Ovary (tissue), 7 donors: ENCODE measurements at regions not wholly inside any gene's neighbourhood (a gene's known extent, or its start where the extent isn't known, plus 50 kb on each side); places are given as distances from the start of the nearest gene placed in this dataset.

Experiments
- DNase-seq, 5 donors: peaks; one replicate each; pipeline ENCODE4 v3.0.0-alpha.2; 2019 to 2020
- H3K27ac ChIP-seq, 2 donors: fragments of 200-600 bp; one replicate each; pipeline versions ENCODE4 v1.5.1 to v1.8.0; 2019 to 2022
- H3K27me3 ChIP-seq: fragments of 200-600 bp; one replicate; pipeline ENCODE4 v1.8.0; 2022
- H3K36me3 ChIP-seq: fragments of 200-600 bp; sonication (generic); one replicate; pipeline ENCODE4 v1.5.1; 2019
- H3K4me1 ChIP-seq: one replicate; pipeline ENCODE4 v1.8.1; 2013; ENCODE audit warnings: mild to moderate bottlenecking, moderate library complexity; ENCODE audit not compliant: insufficient read depth
- H3K4me3 ChIP-seq: fragments of 200-600 bp; sonication (generic); one replicate; pipeline ENCODE4 v1.5.1; 2017
- H3K9me3 ChIP-seq, 2 donors: fragments of 200-600 bp in 1 of 2; sonication (generic) in 1 of 2; one replicate each; pipeline versions ENCODE4 v1.5.1 to v1.8.1; 2013 to 2019; ENCODE audit warnings: mild to moderate bottlenecking in 1 of 2, moderate library complexity in 1 of 2
- CTCF ChIP-seq, 3 donors: fragments of 450-650 bp in 2 of 3; fragments of 200-600 bp in 1 of 3; IDR thresholded peaks; one replicate each; pipeline versions ENCODE4 v1.5.1 to v1.8.0; 2016 to 2022; ENCODE audit warnings: antibody characterized with exemption in 3 of 3, mild to moderate bottlenecking in 1 of 3
- EP300 ChIP-seq: sonication (generic); formaldehyde crosslinking; IDR thresholded peaks from one replicate; pipeline ENCODE4 v1.6.1; 2017; ENCODE audit warnings: antibody characterized with exemption
- POLR2A ChIP-seq: fragments of 450-650 bp; IDR thresholded peaks from one replicate; pipeline ENCODE4 v1.6.1; 2017; ENCODE audit warnings: antibody characterized with exemption, mild to moderate bottlenecking, moderate library complexity
- WGBS, 3 donors: extraction: QIAGEN DNeasy Blood & Tissue Kit in 1 of 3; methylation state at CpG; one replicate each; pipeline versions ENCODE4 v1.1.5 to v1.1.7; 2013 to 2017; 5-methylcytosine and 5-hydroxymethylcytosine counted together
- intact Hi-C, 4 donors: fragments of 100-400 bp; cut with DNase I; formaldehyde crosslinking; loops; one replicate each; pipeline versions ENCODE4 v1.11.0 to v1.15.1; 2022 to 2023
- donor health status: DM: no; HTN: no; CAD: no; lungs with moderate emphysema.
- donor health status: DM: no; HTN: no; CAD: no.
- donor health status: Bipolar disorder and iron deficiency.
- donor health status: DM: no; HTN: no; CAD: no.
- donor health status: DM: yes; HTN: yes; CAD: no.

- intact Hi-C loops = no loop called here
- Histone ChIP-seq H3K9me3 (no peaks in the 10 kb centered on the region), H3K36me3 (no peaks in the 10 kb centered on the region), H3K4me3 (no peak overlapping the region), H3K27me3 (no peaks in the 10 kb centered on the region), H3K27ac (no peak overlapping the region), H3K4me1 (peaks cover 2% of the 10 kb centered on the region)
- no peak for DNase-seq
- TF ChIP-seq CTCF (IDR thresholded peaks at IDR 0.05) = no peak
- TF ChIP-seq EP300 = no peak
- no peak for TF ChIP-seq POLR2A
- 86 to 92% (median 88%) methylated on average over 2 of the region's 2 CpGs for WGBS, 3 donors
These were observed 137.8 kb upstream of the FRMD6 start for GRCh38 chr14:51513933-51514332.

GRCh38 chr14:51515611-51516010, 136.1 kb upstream of the FRMD6 start:
- no peak overlapping the region for H3K27ac ChIP-seq
- no peak overlapping the region for H3K4me3 ChIP-seq
- H3K4me1 ChIP-seq = peaks cover 2% of the 10 kb centered on the region
- DNase-seq = no peak
- no peaks in the 10 kb centered on the region for H3K27me3 ChIP-seq
- WGBS, 3 donors = 91 to 97% (median 93%) methylated on average over 3 of the region's 3 CpGs
- intact Hi-C loops = no loop called here
- no peaks in the 10 kb centered on the region for H3K36me3 ChIP-seq
- no peaks in the 10 kb centered on the region for H3K9me3 ChIP-seq
- no peak for TF ChIP-seq POLR2A
- TF ChIP-seq EP300 = no peak
- TF ChIP-seq CTCF (IDR thresholded peaks at IDR 0.05) = no peak

- Histone ChIP-seq H3K4me3 (no peak overlapping the region), H3K9me3 (no peaks in the 10 kb centered on the region), H3K27me3 (no peaks in the 10 kb centered on the region), H3K4me1 (peaks cover 2% of the 10 kb centered on the region), H3K27ac (no peak overlapping the region), H3K36me3 (no peaks in the 10 kb centered on the region)
- intact Hi-C loops = no loop called here
- TF ChIP-seq POLR2A = no peak
- no peak for TF ChIP-seq EP300
- TF ChIP-seq CTCF (IDR thresholded peaks at IDR 0.05) = no peak
- no peak for DNase-seq
- WGBS, 3 donors = 27 to 33% (median 32%) methylated on average over 4 of the region's 4 CpGs
These were observed 134.9 kb upstream of the FRMD6 start for GRCh38 chr14:51516706-51517395.

- TF ChIP-seq POLR2A (no peak), EP300 (no peak), CTCF (IDR thresholded peaks at IDR 0.05) (no peak)
- no peaks in the 10 kb centered on the region for H3K4me1 ChIP-seq
- H3K27ac ChIP-seq = no peak overlapping the region
- no peaks in the 10 kb centered on the region for H3K27me3 ChIP-seq
- WGBS, 3 donors = 90 to 97% (median 94%) methylated on average over 3 of the region's 3 CpGs
- no peaks in the 10 kb centered on the region for H3K9me3 ChIP-seq
- no peak for DNase-seq
- no peaks in the 10 kb centered on the region for H3K36me3 ChIP-seq
- no peak overlapping the region for H3K4me3 ChIP-seq
- intact Hi-C loops = no loop called here
These were observed 133.4 kb upstream of the FRMD6 start for GRCh38 chr14:51518280-51518679.
